ENCODE measurements at regions not wholly inside any gene's neighbourhood (a gene's known extent, or its start where the extent isn't known, plus 50 kb on each side); places are given as distances from the start of the nearest gene placed in this dataset.

DNA sequence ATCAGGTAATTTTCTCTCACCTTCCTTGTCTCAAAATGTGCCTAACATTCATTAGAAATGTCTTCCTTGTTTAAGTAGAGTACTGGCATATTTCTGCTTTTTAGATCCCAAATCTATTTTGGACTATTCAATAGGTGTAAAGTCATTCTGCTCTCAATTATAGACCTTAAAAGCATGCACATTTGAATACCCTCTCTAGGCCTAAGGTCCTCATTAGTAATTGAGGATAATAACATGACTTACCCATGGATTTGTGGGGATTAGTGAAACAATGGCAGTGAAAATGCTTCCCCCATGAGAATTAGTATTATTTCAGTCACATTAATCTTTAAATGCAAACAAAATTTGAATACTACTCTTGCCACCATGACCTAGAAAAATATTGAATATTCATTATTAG lies 1073.0 kb upstream of the CELF2 start:
- TF ChIP-seq EP300 (IDR thresholded peaks at IDR 0.05) (no peak), SMC3 (IDR thresholded peaks at IDR 0.05) (no peak), MAFK (IDR thresholded peaks at IDR 0.05; ENCODE audit: partially characterized antibody) (no peak), HDAC2 (IDR thresholded peaks at IDR 0.05) (no peak), JUNB (IDR thresholded peaks at IDR 0.05) (no peak), BHLHE40 (IDR thresholded peaks at IDR 0.05; ENCODE audit: low read depth, low read length) (no peak), MYC (IDR thresholded peaks at IDR 0.05; ENCODE audit: borderline replicate concordance, low read length) (no peak), JUN (IDR thresholded peaks at IDR 0.05) (no peak), KDM1A (IDR thresholded peaks at IDR 0.05; ENCODE audit: low read depth) (no peak)
- TF ChIP-seq, protein P1, sequence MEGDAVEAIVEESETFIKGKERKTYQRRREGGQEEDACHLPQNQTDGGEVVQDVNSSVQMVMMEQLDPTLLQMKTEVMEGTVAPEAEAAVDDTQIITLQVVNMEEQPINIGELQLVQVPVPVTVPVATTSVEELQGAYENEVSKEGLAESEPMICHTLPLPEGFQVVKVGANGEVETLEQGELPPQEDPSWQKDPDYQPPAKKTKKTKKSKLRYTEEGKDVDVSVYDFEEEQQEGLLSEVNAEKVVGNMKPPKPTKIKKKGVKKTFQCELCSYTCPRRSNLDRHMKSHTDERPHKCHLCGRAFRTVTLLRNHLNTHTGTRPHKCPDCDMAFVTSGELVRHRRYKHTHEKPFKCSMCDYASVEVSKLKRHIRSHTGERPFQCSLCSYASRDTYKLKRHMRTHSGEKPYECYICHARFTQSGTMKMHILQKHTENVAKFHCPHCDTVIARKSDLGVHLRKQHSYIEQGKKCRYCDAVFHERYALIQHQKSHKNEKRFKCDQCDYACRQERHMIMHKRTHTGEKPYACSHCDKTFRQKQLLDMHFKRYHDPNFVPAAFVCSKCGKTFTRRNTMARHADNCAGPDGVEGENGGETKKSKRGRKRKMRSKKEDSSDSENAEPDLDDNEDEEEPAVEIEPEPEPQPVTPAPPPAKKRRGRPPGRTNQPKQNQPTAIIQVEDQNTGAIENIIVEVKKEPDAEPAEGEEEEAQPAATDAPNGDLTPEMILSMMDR (IDR thresholded peaks at IDR 0.05), result no peak
- TF ChIP-seq, protein P2, sequence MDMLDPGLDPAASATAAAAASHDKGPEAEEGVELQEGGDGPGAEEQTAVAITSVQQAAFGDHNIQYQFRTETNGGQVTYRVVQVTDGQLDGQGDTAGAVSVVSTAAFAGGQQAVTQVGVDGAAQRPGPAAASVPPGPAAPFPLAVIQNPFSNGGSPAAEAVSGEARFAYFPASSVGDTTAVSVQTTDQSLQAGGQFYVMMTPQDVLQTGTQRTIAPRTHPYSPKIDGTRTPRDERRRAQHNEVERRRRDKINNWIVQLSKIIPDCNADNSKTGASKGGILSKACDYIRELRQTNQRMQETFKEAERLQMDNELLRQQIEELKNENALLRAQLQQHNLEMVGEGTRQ (IDR thresholded peaks at IDR 0.05), result no peak
